GM19455 (cell line): ENCODE measurements at regions not wholly inside any gene's neighbourhood (a gene's known extent, or its start where the extent isn't known, plus 50 kb on each side); places are given as distances from the start of the nearest gene placed in this dataset.

Experiments used
- ATAC-seq: cut with Tn5 transposase; IDR thresholded peaks from one replicate; pipeline ENCODE4 v1.9.1; 2021; ENCODE audit not compliant: unreplicated experiment

- no peak for ATAC-seq
These were observed 1197.7 kb upstream of the CITED2 start for GRCh38 chr6:140572129-140572528.

GRCh38 chr6:140571145-140571544 is 1196.7 kb upstream of the CITED2 start:
- ATAC-seq, result no peak

- no peak for ATAC-seq
These were observed 1193.0 kb upstream of the CITED2 start for GRCh38 chr6:140567466-140567865.

GRCh38 chr6:140566781-140567277 is 1192.4 kb upstream of the CITED2 start:
- ATAC-seq, result no peak

- no peak for ATAC-seq
These were observed 1189.3 kb upstream of the CITED2 start for GRCh38 chr6:140563728-140564127.

GRCh38 chr6:140561701-140562100 is 1187.3 kb upstream of the CITED2 start:
- ATAC-seq, result no peak

GRCh38 chr6:140560671-140561070 is 1186.2 kb upstream of the CITED2 start:
- no peak for ATAC-seq

- ATAC-seq, result no peak
These were observed 1185.0 kb upstream of the CITED2 start for GRCh38 chr6:140559458-140559857.

GRCh38 chr6:140554421-140554820 is 1180.0 kb upstream of the CITED2 start:
- no peak for ATAC-seq

GRCh38 chr6:140548366-140548765 is 1173.9 kb upstream of the CITED2 start:
- no peak for ATAC-seq

- ATAC-seq, result no peak
These were observed 1172.2 kb upstream of the CITED2 start for GRCh38 chr6:140546640-140547039.

- ATAC-seq, result no peak
These were observed 1170.0 kb upstream of the CITED2 start for GRCh38 chr6:140544431-140544830.

GRCh38 chr6:140542863-140543262 is 1168.4 kb upstream of the CITED2 start:
- no peak for ATAC-seq

- ATAC-seq, result no peak
These were observed 1166.8 kb upstream of the CITED2 start for GRCh38 chr6:140541288-140541687.

- no peak for ATAC-seq
These were observed 1166.3 kb upstream of the CITED2 start for GRCh38 chr6:140540743-140541142.

GRCh38 chr6:140538926-140539325 is 1164.5 kb upstream of the CITED2 start:
- ATAC-seq, result no peak

- ATAC-seq, result no peak
These were observed 1163.6 kb upstream of the CITED2 start for GRCh38 chr6:140537834-140538705.

- no peak for ATAC-seq
These were observed 1162.8 kb upstream of the CITED2 start for GRCh38 chr6:140537211-140537610.

- no peak for ATAC-seq
These were observed 1161.1 kb upstream of the CITED2 start for GRCh38 chr6:140535511-140535910.

- no peak for ATAC-seq
These were observed 1159.1 kb upstream of the CITED2 start for GRCh38 chr6:140533526-140533925.

- ATAC-seq, result no peak
These were observed 1130.3 kb upstream of the CITED2 start for GRCh38 chr6:140504776-140505175.

GRCh38 chr6:140500849-140501248 is 1126.4 kb upstream of the CITED2 start:
- no peak for ATAC-seq

- no peak for ATAC-seq
These were observed 1125.2 kb upstream of the CITED2 start for GRCh38 chr6:140499607-140500006.
